Pancreas (tissue), 10 donors: ENCODE measurements at regions not wholly inside any gene's neighbourhood (a gene's known extent, or its start where the extent isn't known, plus 50 kb on each side); places are given as distances from the start of the nearest gene placed in this dataset.

Source experiments
- ATAC-seq, 4 donors: fragments of 200-7000 bp; cut with Tn5 transposase; one replicate each; pipeline versions ENCODE4 v1.8.0 to v1.9.1; 2020; ENCODE audit warnings: mild to moderate bottlenecking in 4 of 4, moderate library complexity in 4 of 4
- DNase-seq, 6 donors: peaks; one replicate each; pipeline ENCODE4 v3.0.0-alpha.2; 2020
- FAIRE-seq: peaks from 2 replicates; lab custom pipeline; 2012; peaks lifted over from hg19 to GRCh38; lab: Jason Lieb, UNC
- H3K27ac ChIP-seq, 4 donors: fragments of 200-600 bp; sonication (generic); 1 replicate in 3 of 4; 2 replicates in 1 of 4; pipeline versions ENCODE4 v1.5.0 to v1.8.0; 2020
- H3K27me3 ChIP-seq, 4 donors: fragments of 200-600 bp; one replicate each; pipeline ENCODE4 v1.8.0; 2021
- H3K36me3 ChIP-seq, 3 donors: fragments of 200-600 bp; sonication (generic) in 1 of 3; one replicate each; pipeline versions ENCODE4 v1.5.0 to v1.8.0; 2020 to 2021
- H3K4me1 ChIP-seq, 3 donors: fragments of 200-600 bp; one replicate each; pipeline ENCODE4 v1.8.0; 2021
- H3K4me3 ChIP-seq, 4 donors: fragments of 200-600 bp; sonication (generic) in 2 of 4; one replicate each; pipeline versions ENCODE4 v1.5.0 to v1.8.0; 2020 to 2021
- H3K9me3 ChIP-seq, 4 donors: fragments of 200-600 bp; one replicate each; pipeline ENCODE4 v1.8.0; 2021
- CTCF ChIP-seq, 4 donors: fragments of 200-600 bp; sonication (generic) in 3 of 4; IDR thresholded peaks; one replicate each; pipeline versions ENCODE4 v1.5.0 to v1.8.0; 2021; ENCODE audit warnings: antibody characterized with exemption in 4 of 4
- WGBS, 2 donors: extraction: QIAGEN DNeasy Blood & Tissue Kit; methylation state at CpG; one replicate each; pipeline ENCODE4 v1.1.7; 2013; 5-methylcytosine and 5-hydroxymethylcytosine counted together
- intact Hi-C, 3 donors: fragments of 100-400 bp; cut with DNase I; formaldehyde crosslinking; loops; one replicate each; pipeline versions ENCODE4 v1.11.1 to v1.14.2; 2022
- donor health status: healthy with polysubstance abuse.
- donor health status: DM: no; HTN: no; CAD: no; lungs with moderate emphysema.
- donor health status: DM: no; HTN: no; CAD: no.
- donor health status: control.
- donor health status: control.
- donor health status: Bipolar disorder and iron deficiency.
- donor health status: DM: yes; HTN: yes; CAD: no.
- donor health status: DM: no; HTN: no; CAD: no.
- donor health status: DM: no; HTN: no; CAD: no.
- donor health status: DM: yes; HTN: yes; CAD: no.

GRCh38 chr1:195941795-195942194 lies 666.4 kb downstream of the KCNT2 start:
- ATAC-seq, result no peak
- Histone ChIP-seq H3K27me3 (no peaks in the 10 kb centered on the region), H3K9me3 (no peaks in the 10 kb centered on the region), H3K4me3 (no peak overlapping the region), H3K4me1 (no peaks in the 10 kb centered on the region), H3K36me3 (no peaks in the 10 kb centered on the region), H3K27ac (no peak overlapping the region)
- TF ChIP-seq CTCF (IDR thresholded peaks at IDR 0.05), result no peak
- no peak for FAIRE-seq
- DNase-seq, result no peak
- intact Hi-C loops, result no loop called here
- 49 to 58% methylated on average over 1 of the region's 1 CpG for WGBS, 2 donors

- Histone ChIP-seq H3K4me1 (no peaks in the 10 kb centered on the region), H3K4me3 (no peak overlapping the region), H3K9me3 (no peaks in the 10 kb centered on the region), H3K27ac (no peak overlapping the region), H3K36me3 (no peaks in the 10 kb centered on the region), H3K27me3 (no peaks in the 10 kb centered on the region)
- 48 to 51% methylated on average over 1 of the region's 1 CpG for WGBS, 2 donors
- intact Hi-C loops, result no loop called here
- no peak for ATAC-seq
- TF ChIP-seq CTCF (IDR thresholded peaks at IDR 0.05), result no peak
- no peak for FAIRE-seq
- DNase-seq, result no peak
These were observed 666.9 kb downstream of the KCNT2 start for GRCh38 chr1:195941314-195941713.

- no peaks in the 10 kb centered on the region for H3K4me1 ChIP-seq
- H3K27me3 ChIP-seq, result no peaks in the 10 kb centered on the region
- no peaks in the 10 kb centered on the region for H3K9me3 ChIP-seq
- FAIRE-seq (no peak), DNase-seq (no peak), ATAC-seq (no peak)
- no peak overlapping the region for H3K4me3 ChIP-seq
- H3K36me3 ChIP-seq, result no peaks in the 10 kb centered on the region
- no peak for TF ChIP-seq CTCF (IDR thresholded peaks at IDR 0.05)
- H3K27ac ChIP-seq, result no peak overlapping the region
- WGBS, 2 donors, result 41 to 42% methylated on average over 3 of the region's 3 CpGs
- intact Hi-C loops, result no loop called here
These were observed 668.4 kb downstream of the KCNT2 start for GRCh38 chr1:195939844-195940243.

- intact Hi-C loops, result no loop called here
- no peak for TF ChIP-seq CTCF (IDR thresholded peaks at IDR 0.05)
- Histone ChIP-seq H3K27ac (no peak overlapping the region), H3K4me1 (no peaks in the 10 kb centered on the region), H3K27me3 (no peaks in the 10 kb centered on the region), H3K36me3 (no peaks in the 10 kb centered on the region), H3K9me3 (no peaks in the 10 kb centered on the region), H3K4me3 (no peak overlapping the region)
- DNase-seq, result no peak
- no peak for ATAC-seq
- WGBS, 2 donors, result 36 to 37% methylated on average over 10 of the region's 10 CpGs
- no peak for FAIRE-seq
These were observed 673.3 kb downstream of the KCNT2 start for GRCh38 chr1:195934817-195935553.

- intact Hi-C loops, result no loop called here
- Histone ChIP-seq H3K27me3 (no peaks in the 10 kb centered on the region), H3K36me3 (no peaks in the 10 kb centered on the region), H3K4me3 (no peak overlapping the region), H3K27ac (no peak overlapping the region), H3K9me3 (no peaks in the 10 kb centered on the region), H3K4me1 (no peaks in the 10 kb centered on the region)
- FAIRE-seq, result no peak
- WGBS, 2 donors, result 58 to 85% methylated on average over 1 of the region's 1 CpG
- TF ChIP-seq CTCF (IDR thresholded peaks at IDR 0.05), result no peak
- ATAC-seq, result no peak
- no peak for DNase-seq
These were observed 674.4 kb downstream of the KCNT2 start for GRCh38 chr1:195933835-195934234.
